ENCODE measurements at regions not wholly inside any gene's neighbourhood (a gene's known extent, or its start where the extent isn't known, plus 50 kb on each side); places are given as distances from the start of the nearest gene placed in this dataset.

GRCh38 chr13:104086759-104087158 is 1020.5 kb upstream of the SLC10A2 start:
- no peaks in the 10 kb centered on the region for H3K4me1 ChIP-seq (ENCODE audit: control insufficient read depth, extremely low read depth, insufficient read depth, low read length)
- peak; percentile 29 to 44 for DNase-seq (ENCODE audit: low read depth in 2 of 2)
- no peaks in the 10 kb centered on the region for H3K36me3 ChIP-seq (ENCODE audit: control insufficient read depth, insufficient read depth, low read length)
- no peak overlapping the region for H3K4me3 ChIP-seq (replicated peaks in 1 of 4; ENCODE audit: control extremely low read depth in 1 of 4, insufficient read depth in 1 of 4, low read depth in 3 of 4, low read length in 4 of 4)
- no peaks in the 10 kb centered on the region for H4K20me1 ChIP-seq (ENCODE audit: control insufficient read depth, extremely low read depth, insufficient read depth, low read length)
- TF ChIP-seq EZH2 (IDR thresholded peaks at IDR 0.05; ENCODE audit: low read length, missing control alignments) (no peak), CTCF (conservative IDR thresholded peaks at IDR 0.05 in 1 of 2, IDR thresholded peaks at IDR 0.05 in 1 of 2; ENCODE audit: low read depth in 1 of 2, low read length in 2 of 2) (no peak)
- no peak overlapping the region for H3K9ac ChIP-seq (ENCODE audit: insufficient read depth, low read length)
- no peak overlapping the region for H2AFZ ChIP-seq (ENCODE audit: low read length)
- no peaks in the 10 kb centered on the region for H3K79me2 ChIP-seq (ENCODE audit: control insufficient read depth, insufficient read depth, low read length)
- no peak overlapping the region for H3K27ac ChIP-seq (ENCODE audit: insufficient read depth, low read length)
- no peak overlapping the region for H3K4me2 ChIP-seq (ENCODE audit: extremely low read depth, insufficient read depth, low read length)
- H3K27me3 ChIP-seq (ENCODE audit: control insufficient read depth, insufficient read depth, low read length), result no peaks in the 10 kb centered on the region
- H3K9me3 ChIP-seq (ENCODE audit: control insufficient read depth, insufficient read depth, low read depth, low read length), result no peaks in the 10 kb centered on the region

- no peak overlapping the region for H2AFZ ChIP-seq (ENCODE audit: low read length)
- H3K27ac ChIP-seq (ENCODE audit: insufficient read depth, low read length), result no peak overlapping the region
- H3K27me3 ChIP-seq (ENCODE audit: control insufficient read depth, insufficient read depth, low read length), result no peaks in the 10 kb centered on the region
- no peak overlapping the region for H3K9ac ChIP-seq (ENCODE audit: insufficient read depth, low read length)
- no peaks in the 10 kb centered on the region for H3K9me3 ChIP-seq (ENCODE audit: control insufficient read depth, insufficient read depth, low read depth, low read length)
- TF ChIP-seq EZH2 (IDR thresholded peaks at IDR 0.05; ENCODE audit: low read length, missing control alignments) (no peak), CTCF (conservative IDR thresholded peaks at IDR 0.05 in 1 of 2, IDR thresholded peaks at IDR 0.05 in 1 of 2; ENCODE audit: low read depth in 1 of 2, low read length in 2 of 2) (no peak)
- no peaks in the 10 kb centered on the region for H3K79me2 ChIP-seq (ENCODE audit: control insufficient read depth, insufficient read depth, low read length)
- no peak overlapping the region for H3K4me3 ChIP-seq (replicated peaks in 1 of 4; ENCODE audit: control extremely low read depth in 1 of 4, insufficient read depth in 1 of 4, low read depth in 3 of 4, low read length in 4 of 4)
- no peaks in the 10 kb centered on the region for H3K4me1 ChIP-seq (ENCODE audit: control insufficient read depth, extremely low read depth, insufficient read depth, low read length)
- no peaks in the 10 kb centered on the region for H3K36me3 ChIP-seq (ENCODE audit: control insufficient read depth, insufficient read depth, low read length)
- H3K4me2 ChIP-seq (ENCODE audit: extremely low read depth, insufficient read depth, low read length), result no peak overlapping the region
- no peaks in the 10 kb centered on the region for H4K20me1 ChIP-seq (ENCODE audit: control insufficient read depth, extremely low read depth, insufficient read depth, low read length)
- DNase-seq (ENCODE audit: low read depth in 2 of 2), result peak; percentile 5 to 11
Observed at GRCh38 chr13:104086210-104086609, 1020.0 kb upstream of the SLC10A2 start.

- Histone ChIP-seq H4K20me1 (ENCODE audit: control insufficient read depth, extremely low read depth, insufficient read depth, low read length) (no peaks in the 10 kb centered on the region), H3K36me3 (ENCODE audit: control insufficient read depth, insufficient read depth, low read length) (no peaks in the 10 kb centered on the region), H3K4me1 (ENCODE audit: control insufficient read depth, extremely low read depth, insufficient read depth, low read length) (no peaks in the 10 kb centered on the region), H3K4me2 (ENCODE audit: extremely low read depth, insufficient read depth, low read length) (no peak overlapping the region), H3K27me3 (ENCODE audit: control insufficient read depth, insufficient read depth, low read length) (no peaks in the 10 kb centered on the region), H3K27ac (ENCODE audit: insufficient read depth, low read length) (no peak overlapping the region), H3K9me3 (ENCODE audit: control insufficient read depth, insufficient read depth, low read depth, low read length) (no peaks in the 10 kb centered on the region), H2AFZ (ENCODE audit: low read length) (no peak overlapping the region), H3K4me3 (replicated peaks in 1 of 4; ENCODE audit: control extremely low read depth in 1 of 4, insufficient read depth in 1 of 4, low read depth in 3 of 4, low read length in 4 of 4) (no peak overlapping the region), H3K79me2 (ENCODE audit: control insufficient read depth, insufficient read depth, low read length) (no peaks in the 10 kb centered on the region), H3K9ac (ENCODE audit: insufficient read depth, low read length) (no peak overlapping the region)
- TF ChIP-seq CTCF (conservative IDR thresholded peaks at IDR 0.05 in 1 of 2, IDR thresholded peaks at IDR 0.05 in 1 of 2; ENCODE audit: low read depth in 1 of 2, low read length in 2 of 2) (no peak), EZH2 (IDR thresholded peaks at IDR 0.05; ENCODE audit: low read length, missing control alignments) (no peak)
- DNase-seq (ENCODE audit: low read depth in 2 of 2), result peak; percentile 5 to 13
Observed at GRCh38 chr13:104085611-104086010, 1019.4 kb upstream of the SLC10A2 start.
